ENCODE measurements at regions not wholly inside any gene's neighbourhood (a gene's known extent, or its start where the extent isn't known, plus 50 kb on each side); places are given as distances from the start of the nearest gene placed in this dataset.

DNA sequence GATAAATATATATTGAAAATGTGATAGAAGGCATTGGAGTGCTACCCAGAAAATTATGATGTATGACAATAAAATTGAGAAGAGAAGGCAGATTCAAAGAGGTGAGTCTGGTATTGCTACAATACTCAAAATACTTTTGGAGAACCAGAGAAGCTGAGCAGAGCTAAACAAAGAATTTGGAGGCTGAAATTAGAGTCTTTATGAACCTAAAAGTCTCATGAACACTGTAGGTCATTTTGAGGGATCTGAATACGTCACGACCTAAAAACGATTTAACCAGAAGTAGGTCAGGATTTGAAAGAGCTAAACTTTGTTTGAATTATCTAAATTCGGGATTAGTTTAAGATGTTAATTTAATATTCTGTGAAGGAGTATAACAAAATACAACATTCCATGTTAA lies 182.4 kb upstream of the CDH9 start:
- no peak for DNase-seq (ENCODE audit: low read depth in 1 of 2, low spot score in 2 of 2)

GRCh38 chr5:27217977-27218376 lies 179.6 kb upstream of the CDH9 start:
- Histone ChIP-seq H3K36me3 (no peaks in the 10 kb centered on the region), H3K4me1 (replicated peaks) (no peaks in the 10 kb centered on the region), H3K27ac (no peak overlapping the region), H3K9me3 (replicated peaks) (no peaks in the 10 kb centered on the region), H3K4me3 (no peak overlapping the region), H3K27me3 (replicated peaks) (no peaks in the 10 kb centered on the region)
- DNase-seq (ENCODE audit: low read depth in 1 of 2, low spot score in 2 of 2) = no peak

More for the DNA sequence above, 182.4 kb upstream of the CDH9 start:
- no peaks in the 10 kb centered on the region for H3K9me3 ChIP-seq (replicated peaks)
- H3K4me3 ChIP-seq = no peak overlapping the region
- no peak overlapping the region for H3K27ac ChIP-seq
- H3K4me1 ChIP-seq (replicated peaks) = no peaks in the 10 kb centered on the region
- no peaks in the 10 kb centered on the region for H3K36me3 ChIP-seq
- no peaks in the 10 kb centered on the region for H3K27me3 ChIP-seq (replicated peaks)

DNA sequence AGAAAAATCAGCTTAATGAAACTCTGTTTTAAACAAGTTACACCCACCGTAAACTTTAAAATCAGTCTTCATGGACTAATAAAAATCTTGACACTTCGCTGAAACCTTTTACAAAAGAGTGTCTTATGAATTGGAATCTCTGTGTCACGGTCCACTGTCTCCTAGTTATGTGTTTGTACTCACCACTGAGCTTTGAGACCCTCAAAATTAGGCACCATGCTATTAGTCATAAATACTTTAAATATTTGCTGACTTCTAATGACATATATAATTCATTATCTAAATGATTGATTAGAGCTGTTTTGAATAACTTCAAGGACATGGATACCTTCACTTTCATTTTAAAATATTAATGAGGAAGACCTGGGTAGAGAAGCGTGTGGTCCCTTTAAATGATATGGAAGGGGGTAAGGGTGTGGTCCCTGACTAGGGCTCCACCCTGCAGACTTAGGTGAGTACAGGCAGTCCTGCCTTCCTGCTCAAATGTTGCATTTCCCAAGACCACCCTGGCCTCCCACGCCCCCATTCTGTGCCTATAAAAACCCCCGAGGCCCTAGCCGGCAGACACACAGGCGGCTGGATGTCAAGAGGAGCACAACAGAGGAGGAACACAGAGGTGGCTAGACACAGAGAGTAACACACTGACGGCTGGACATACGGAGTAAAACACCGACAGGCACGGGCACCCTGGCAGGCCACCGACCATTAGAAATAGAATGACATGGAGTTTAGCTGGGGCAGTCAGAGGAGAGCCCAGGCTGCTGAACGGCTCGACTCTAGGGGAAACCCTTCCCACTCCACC lies 179.0 kb upstream of the CDH9 start:
- no peak overlapping the region for H3K4me3 ChIP-seq
- no peaks in the 10 kb centered on the region for H3K4me1 ChIP-seq (replicated peaks)
- H3K27me3 ChIP-seq (replicated peaks) = no peaks in the 10 kb centered on the region
- DNase-seq (ENCODE audit: low read depth in 1 of 2, low spot score in 2 of 2) = no peak
- no peaks in the 10 kb centered on the region for H3K36me3 ChIP-seq
- no peaks in the 10 kb centered on the region for H3K9me3 ChIP-seq (replicated peaks)
- no peak overlapping the region for H3K27ac ChIP-seq

GRCh38 chr5:27216367-27216950 lies 178.1 kb upstream of the CDH9 start:
- no peak for DNase-seq (ENCODE audit: low read depth in 1 of 2, low spot score in 2 of 2)
- no peaks in the 10 kb centered on the region for H3K4me1 ChIP-seq (replicated peaks)
- no peak overlapping the region for H3K4me3 ChIP-seq
- H3K9me3 ChIP-seq (replicated peaks) = no peaks in the 10 kb centered on the region
- no peak overlapping the region for H3K27ac ChIP-seq
- no peaks in the 10 kb centered on the region for H3K36me3 ChIP-seq
- H3K27me3 ChIP-seq (replicated peaks) = no peaks in the 10 kb centered on the region

DNA sequence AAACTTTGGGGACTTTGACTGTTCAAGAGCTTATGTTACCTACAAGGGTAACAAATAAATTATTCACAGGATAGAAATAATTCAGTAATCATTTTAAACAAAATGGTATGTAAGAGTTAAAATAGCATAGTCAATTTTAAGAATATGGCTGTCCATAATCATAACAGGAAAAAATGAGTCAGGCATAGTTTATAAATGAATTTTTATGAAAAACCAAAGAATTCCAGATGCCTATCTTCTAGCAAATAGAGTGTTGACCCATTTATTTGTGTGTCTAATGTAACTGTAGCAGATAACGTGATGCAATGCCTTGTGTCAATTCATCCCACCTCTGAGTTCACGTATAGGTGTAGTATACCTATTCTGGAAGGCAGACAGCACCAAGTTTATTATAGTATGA lies 169.7 kb upstream of the CDH9 start:
- H3K27me3 ChIP-seq (replicated peaks) = no peaks in the 10 kb centered on the region
- H3K36me3 ChIP-seq = no peaks in the 10 kb centered on the region
- H3K9me3 ChIP-seq (replicated peaks) = no peaks in the 10 kb centered on the region
- no peak for DNase-seq (ENCODE audit: low read depth in 1 of 2, low spot score in 2 of 2)
- no peaks in the 10 kb centered on the region for H3K4me1 ChIP-seq (replicated peaks)
- H3K4me3 ChIP-seq = no peak overlapping the region
- no peak overlapping the region for H3K27ac ChIP-seq

DNA sequence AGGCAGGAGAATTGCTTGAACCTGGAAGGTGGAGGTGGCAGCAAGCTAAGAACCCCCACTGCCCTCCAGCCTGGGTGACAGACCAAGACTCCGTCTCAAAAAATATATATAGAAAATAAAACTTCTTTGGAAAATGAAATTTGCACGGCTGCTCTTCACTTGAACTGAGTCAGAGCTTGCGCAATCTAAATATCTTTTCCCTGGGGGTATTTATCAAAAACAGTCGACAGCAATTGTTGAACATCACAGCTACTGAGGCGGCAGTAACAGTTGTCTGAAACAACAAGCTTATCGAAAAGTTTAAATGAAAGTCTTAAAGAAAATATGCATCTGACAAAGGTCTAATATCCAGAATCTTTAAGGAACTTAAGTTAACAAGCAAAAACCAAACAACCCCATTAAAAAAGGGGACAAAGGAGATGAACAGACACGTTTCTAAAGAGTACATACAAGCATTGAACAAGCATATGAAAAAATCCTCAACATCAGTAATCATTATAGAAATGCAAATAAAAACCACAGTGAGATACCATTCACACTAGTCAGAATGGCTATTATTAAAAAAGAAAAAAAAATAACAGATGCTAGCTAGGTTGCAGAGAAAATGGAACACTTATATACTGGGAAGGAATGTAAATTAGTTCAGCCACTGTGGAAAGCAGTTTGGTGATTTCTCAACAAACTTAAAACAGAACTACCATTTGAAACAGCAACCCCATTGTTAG lies 153.6 kb upstream of the CDH9 start:
- Histone ChIP-seq H3K27ac (no peak overlapping the region), H3K4me1 (replicated peaks) (no peaks in the 10 kb centered on the region), H3K36me3 (no peaks in the 10 kb centered on the region), H3K27me3 (replicated peaks) (no peaks in the 10 kb centered on the region), H3K9me3 (replicated peaks) (no peaks in the 10 kb centered on the region), H3K4me3 (no peak overlapping the region)
- no peak for DNase-seq (ENCODE audit: low read depth in 1 of 2, low spot score in 2 of 2)

DNA sequence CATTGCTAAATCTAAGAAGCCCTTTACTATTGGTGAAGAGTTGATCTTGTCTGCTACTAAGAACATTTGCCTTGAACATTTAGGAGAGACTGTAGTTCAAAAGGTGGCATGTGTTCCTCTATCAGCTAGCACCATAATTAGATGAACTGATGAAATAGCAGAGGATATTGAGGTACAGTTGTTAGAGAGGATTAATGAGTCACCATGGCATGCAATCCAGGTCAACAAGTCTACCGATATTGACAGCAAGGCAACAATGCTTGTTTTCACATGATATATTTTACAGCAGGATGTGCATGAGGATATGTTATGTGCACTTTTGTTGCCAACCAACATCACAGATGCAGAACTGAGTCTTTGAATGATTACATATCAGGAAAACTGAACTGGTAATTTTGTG lies 134.3 kb upstream of the CDH9 start:
- Histone ChIP-seq H3K36me3 (no peaks in the 10 kb centered on the region), H3K9me3 (replicated peaks) (no peaks in the 10 kb centered on the region), H3K4me3 (no peak overlapping the region), H3K4me1 (replicated peaks) (no peaks in the 10 kb centered on the region), H3K27ac (no peak overlapping the region), H3K27me3 (replicated peaks) (no peaks in the 10 kb centered on the region)
- no peak for DNase-seq (ENCODE audit: low read depth in 1 of 2, low spot score in 2 of 2)

GRCh38 chr5:27171761-27172261 lies 133.4 kb upstream of the CDH9 start:
- H3K36me3 ChIP-seq = no peaks in the 10 kb centered on the region
- no peaks in the 10 kb centered on the region for H3K27me3 ChIP-seq (replicated peaks)
- no peak overlapping the region for H3K4me3 ChIP-seq
- no peaks in the 10 kb centered on the region for H3K4me1 ChIP-seq (replicated peaks)
- no peak overlapping the region for H3K27ac ChIP-seq
- H3K9me3 ChIP-seq (replicated peaks) = no peaks in the 10 kb centered on the region
- no peak for DNase-seq (ENCODE audit: low read depth in 1 of 2, low spot score in 2 of 2)

GRCh38 chr5:27158775-27159174 lies 120.4 kb upstream of the CDH9 start:
- DNase-seq (ENCODE audit: low read depth in 1 of 2, low spot score in 2 of 2) = no peak
- Histone ChIP-seq H3K27ac (no peak overlapping the region), H3K27me3 (replicated peaks) (no peaks in the 10 kb centered on the region), H3K36me3 (no peaks in the 10 kb centered on the region), H3K4me3 (no peak overlapping the region), H3K4me1 (replicated peaks) (no peaks in the 10 kb centered on the region), H3K9me3 (replicated peaks) (no peaks in the 10 kb centered on the region)

DNA sequence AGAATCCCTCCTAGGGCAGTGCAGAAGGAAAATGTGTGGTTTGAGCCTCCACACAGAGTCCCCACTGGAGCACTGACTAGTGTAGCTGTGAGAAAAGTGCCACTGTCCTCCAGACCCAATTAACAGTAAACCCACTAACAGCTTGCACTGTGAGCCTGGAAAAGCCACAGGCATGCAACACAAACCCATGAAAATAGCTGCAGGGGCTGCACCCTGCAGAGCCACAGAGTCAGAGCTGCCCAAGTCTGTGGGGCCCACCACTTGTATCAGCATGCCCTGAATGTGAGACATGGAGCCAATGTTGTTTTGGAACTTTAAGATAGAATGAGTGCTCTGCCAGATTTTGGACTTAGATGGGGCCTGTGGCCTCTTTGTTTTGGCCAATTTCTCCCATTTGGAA lies 119.8 kb upstream of the CDH9 start:
- Histone ChIP-seq H3K9me3 (replicated peaks) (no peaks in the 10 kb centered on the region), H3K4me3 (no peak overlapping the region)
- no peak for DNase-seq (ENCODE audit: low read depth in 1 of 2, low spot score in 2 of 2)

DNA sequence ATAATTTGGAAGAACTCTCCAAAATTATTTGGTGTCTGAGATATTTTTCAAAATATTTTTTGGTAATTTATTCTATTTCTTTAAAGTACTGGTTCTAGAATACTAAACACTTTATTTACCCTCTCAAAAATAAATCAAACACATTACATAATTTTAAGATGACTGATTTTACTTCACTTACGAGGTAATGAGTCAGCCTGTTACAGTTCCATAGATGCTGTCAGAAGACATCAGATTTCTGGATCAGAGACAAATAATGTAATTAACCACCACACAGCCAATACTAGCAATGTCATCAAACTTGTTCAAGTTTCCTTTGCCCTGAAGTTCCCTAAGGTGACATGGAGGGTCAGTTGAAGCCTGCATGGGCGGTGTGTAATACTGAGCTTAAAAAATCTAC lies 106.1 kb upstream of the CDH9 start:
- Histone ChIP-seq H3K4me3 (no peak overlapping the region), H3K27me3 (replicated peaks) (no peaks in the 10 kb centered on the region), H3K36me3 (no peaks in the 10 kb centered on the region), H3K4me1 (replicated peaks) (no peaks in the 10 kb centered on the region), H3K27ac (no peak overlapping the region), H3K9me3 (replicated peaks) (no peaks in the 10 kb centered on the region)
- DNase-seq (ENCODE audit: low read depth in 1 of 2, low spot score in 2 of 2) = no peak

More for the DNA sequence above, 119.8 kb upstream of the CDH9 start:
- H3K36me3 ChIP-seq = no peaks in the 10 kb centered on the region
- H3K27ac ChIP-seq = no peak overlapping the region
- H3K4me1 ChIP-seq (replicated peaks) = no peaks in the 10 kb centered on the region
- H3K27me3 ChIP-seq (replicated peaks) = no peaks in the 10 kb centered on the region

- DNase-seq (ENCODE audit: low read depth in 1 of 2, low spot score in 2 of 2) = no peak
- H3K9me3 ChIP-seq (replicated peaks) = no peaks in the 10 kb centered on the region
- no peak overlapping the region for H3K4me3 ChIP-seq
- H3K4me1 ChIP-seq (replicated peaks) = no peaks in the 10 kb centered on the region
- no peak overlapping the region for H3K27ac ChIP-seq
- H3K27me3 ChIP-seq (replicated peaks) = no peaks in the 10 kb centered on the region
- H3K36me3 ChIP-seq = no peaks in the 10 kb centered on the region
These were observed 102.4 kb upstream of the CDH9 start for GRCh38 chr5:27140831-27141230.

DNA sequence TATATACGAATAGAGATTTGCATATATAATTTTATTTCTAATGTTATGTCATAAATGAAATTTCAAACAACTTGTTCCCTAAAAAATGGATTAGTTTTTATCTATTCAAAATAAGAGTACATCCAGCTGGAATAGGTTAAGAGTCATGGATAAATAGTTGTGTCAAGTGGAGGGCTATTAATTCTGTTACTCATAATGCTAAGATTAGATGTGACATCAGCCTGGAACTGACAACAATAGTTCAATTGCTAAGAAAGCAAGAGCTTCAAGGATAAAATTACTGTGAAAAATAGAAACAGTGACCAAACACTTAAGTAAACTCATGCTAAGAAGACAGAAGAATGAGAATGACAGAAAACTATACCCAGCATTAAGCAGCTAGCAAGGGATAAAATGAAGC lies 92.2 kb upstream of the CDH9 start:
- Histone ChIP-seq H3K36me3 (no peaks in the 10 kb centered on the region), H3K4me1 (replicated peaks) (no peaks in the 10 kb centered on the region), H3K4me3 (no peak overlapping the region), H3K9me3 (replicated peaks) (no peaks in the 10 kb centered on the region), H3K27me3 (replicated peaks) (no peaks in the 10 kb centered on the region), H3K27ac (no peak overlapping the region)
- no peak for DNase-seq (ENCODE audit: low read depth in 1 of 2, low spot score in 2 of 2)

GRCh38 chr5:27129926-27130325 lies 91.5 kb upstream of the CDH9 start:
- H3K27me3 ChIP-seq (replicated peaks) = no peaks in the 10 kb centered on the region
- H3K27ac ChIP-seq = no peak overlapping the region
- H3K4me3 ChIP-seq = no peak overlapping the region
- no peaks in the 10 kb centered on the region for H3K36me3 ChIP-seq
- no peak for DNase-seq (ENCODE audit: low read depth in 1 of 2, low spot score in 2 of 2)
- H3K9me3 ChIP-seq (replicated peaks) = no peaks in the 10 kb centered on the region
- H3K4me1 ChIP-seq (replicated peaks) = no peaks in the 10 kb centered on the region

Measured in SJSA1 (cell line).